K562 (cell line): ENCODE measurements at regions not wholly inside any gene's neighbourhood (a gene's known extent, or its start where the extent isn't known, plus 50 kb on each side); places are given as distances from the start of the nearest gene placed in this dataset.

Experiments used
- CTCF ChIP-seq, 3 experiments: IDR thresholded peaks in 2 of 3; conservative IDR thresholded peaks in 1 of 3; 2 replicates each; pipeline ENCODE4 v1.5.1; 2011 to 2012; ENCODE audit warnings: low read length in 3 of 3, mild to moderate bottlenecking in 3 of 3, control low read depth in 2 of 3, improper control_type of control experiment in 1 of 3, inconsistent platforms in 1 of 3, low read depth in 1 of 3, mixed read lengths in 1 of 3, moderate library complexity in 1 of 3; ENCODE audit not compliant: insufficient read depth in 2 of 3
- HNRNPLL ChIP-seq: fragments of 200-400 bp; formaldehyde crosslinking; IDR thresholded peaks from 2 replicates; pipeline ENCODE4 v1.6.1; 2017; ENCODE audit warnings: low read length, low read depth, mild to moderate bottlenecking; ENCODE audit not compliant: poor library complexity, severe bottlenecking
- MCM5 ChIP-seq: fragments of 450-650 bp; IDR thresholded peaks from 2 replicates; pipeline ENCODE4 v1.6.1; 2016; ENCODE audit warnings: low read depth
- SAFB ChIP-seq: fragments of 200-400 bp; formaldehyde crosslinking; IDR thresholded peaks from 2 replicates; pipeline ENCODE4 v1.6.1; 2017; ENCODE audit warnings: low read depth, low read length, borderline replicate concordance
- SIRT6 ChIP-seq: IDR thresholded peaks from one replicate; pipeline ENCODE4 v1.6.1; 2012; ENCODE audit warnings: low read depth, mild to moderate bottlenecking, control low read depth, inconsistent platforms, low read length, moderate library complexity
- TFAP4 ChIP-seq: sonication (generic); formaldehyde crosslinking; IDR thresholded peaks from 2 replicates; pipeline ENCODE4 v1.8.0; 2022; ENCODE audit warnings: missing genetic modification reagents, mild to moderate bottlenecking, moderate library complexity, borderline replicate concordance
- ZKSCAN8 ChIP-seq: fragments of 200-800 bp; sonication (Bioruptor generic); IDR thresholded peaks from 2 replicates; pipeline ENCODE4 v1.6.1; 2016; ENCODE audit warnings: missing genetic modification characterization, missing compliant biosample characterization
- ZNF253 ChIP-seq: fragments of 250-450 bp; sonication (Bioruptor Pico); conservative IDR thresholded peaks from 2 replicates; pipeline ENCODE4 v1.6.1; 2021; ENCODE audit warnings: mild to moderate bottlenecking
- ZNF740 ChIP-seq, 3 experiments: fragments of 200-800 bp in 1 of 3; sonication (Bioruptor generic) in 1 of 3; sonication (generic) in 1 of 3; formaldehyde crosslinking in 1 of 3; IDR thresholded peaks; 2 replicates each; pipeline versions ENCODE4 v1.6.1 to v1.8.0; 2016 to 2022; ENCODE audit warnings: mild to moderate bottlenecking in 2 of 3, missing compliant biosample characterization in 2 of 3, missing genetic modification characterization in 2 of 3, missing genetic modification reagents in 1 of 3

- TF ChIP-seq SIRT6 (no peak), ZKSCAN8 (CRISPR knock-in tag) (no peak), ZNF740 (CRISPR knock-in tag; IDR thresholded peaks at IDR 0.05) (no peak), ZNF740 (tag; IDR thresholded peaks at IDR 0.05) (no peak), MCM5 (no peak), ZNF253 (CRISPR knock-in tag) (no peak), CTCF (IDR thresholded peaks at IDR 0.05 in 2 of 3, conservative IDR thresholded peaks at IDR 0.05 in 1 of 3; ENCODE audit: insufficient read depth in 2 of 3, low read depth in 1 of 3, low read length in 3 of 3) (no peak), SAFB (no peak), TFAP4 (CRISPR knock-in tag) (no peak), HNRNPLL (no peak)
These were observed 112.6 kb upstream of the PKN2 start for GRCh38 chr1:88571506-88571905.
